ENCODE measurements at regions not wholly inside any gene's neighbourhood (a gene's known extent, or its start where the extent isn't known, plus 50 kb on each side); places are given as distances from the start of the nearest gene placed in this dataset.
"Not testable (repeated sequence)": the region's sequence is repeated elsewhere in the genome, so short reads cannot be mapped to it uniquely, and the experiment has no call there.

GRCh38 chr14:95774265-95775160, 60.6 kb upstream of the TCL1A start (continued):
- TF ChIP-seq NFE2L1 (CRISPR knock-in tag; IDR thresholded peaks at IDR 0.05) (peak; percentile 72; the same call in 1 of the 2 replicates), TP53 (CRISPR knock-in tag; IDR thresholded peaks at IDR 0.05) (0 out of 2 replicates have a peak, but pooled peaks have one; percentile 34), ZNF532 (CRISPR knock-in tag; IDR thresholded peaks at IDR 0.05; ENCODE audit: borderline replicate concordance) (peak; percentile 65; the same call in 1 of the 2 replicates), AR (CRISPR knock-in tag; IDR thresholded peaks at IDR 0.05) (no peak), ZNF121 (CRISPR knock-in tag; IDR thresholded peaks at IDR 0.05) (0 out of 2 replicates have a peak, but pooled peaks have one; percentile 12), CTCF (IDR thresholded peaks at IDR 0.05) (peak; percentile 97)

GRCh38 chr14:95770777-95771176, 56.9 kb upstream of the TCL1A start:
- ATAC-seq = no peak
- Mint-ChIP-seq H3K9me3 (no peaks in the 10 kb centered on the region), H3K4me3 (no peak overlapping the region), H3K27ac (no peak overlapping the region), H3K36me3 (no peaks in the 10 kb centered on the region), H3K4me1 (peaks cover 3% of the 10 kb centered on the region; the same call in 1 of the 2 replicates), H3K27me3 (ENCODE audit: low read depth) (peaks cover 39% of the 10 kb centered on the region)
- CTCF ChIA-PET = interaction anchor here (1.1 kb wide), 1 partner anchor 223 kb away, joined by 3 read pairs; no protein-coding TSS in a partner anchor
- POLR2A ChIA-PET = no interaction called here
- TF ChIP-seq ELF4 (CRISPR knock-in tag; IDR thresholded peaks at IDR 0.05; ENCODE audit: low read depth) (no peak), ZNF317 (CRISPR knock-in tag; IDR thresholded peaks at IDR 0.05; ENCODE audit: borderline replicate concordance, low read depth) (no peak)
- DNase-seq (ENCODE audit: low spot score) = no peak

DNA sequence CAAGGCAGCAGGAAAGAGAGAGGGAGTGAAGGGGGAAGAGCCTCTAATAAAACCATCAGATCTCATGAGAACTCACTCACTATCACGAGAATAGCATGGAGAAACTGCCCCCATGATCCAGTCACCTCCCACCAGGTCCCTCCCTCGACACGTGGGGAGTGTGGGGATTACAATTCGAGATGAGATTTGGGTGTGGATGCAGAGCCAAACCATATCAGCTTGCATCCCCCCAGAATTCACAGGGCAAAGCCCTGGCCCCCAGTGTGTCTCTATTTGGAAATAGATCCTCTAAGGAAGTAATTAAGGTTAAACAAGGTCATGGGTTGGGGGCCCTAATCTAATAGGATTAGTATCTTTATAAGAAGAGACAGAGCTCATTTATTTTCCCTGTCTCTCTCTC, 56.1 kb upstream of the TCL1A start:
- no peak overlapping the region for H3K27ac Mint-ChIP-seq
- CTCF ChIA-PET = no interaction called here
- TF ChIP-seq, protein P1, sequence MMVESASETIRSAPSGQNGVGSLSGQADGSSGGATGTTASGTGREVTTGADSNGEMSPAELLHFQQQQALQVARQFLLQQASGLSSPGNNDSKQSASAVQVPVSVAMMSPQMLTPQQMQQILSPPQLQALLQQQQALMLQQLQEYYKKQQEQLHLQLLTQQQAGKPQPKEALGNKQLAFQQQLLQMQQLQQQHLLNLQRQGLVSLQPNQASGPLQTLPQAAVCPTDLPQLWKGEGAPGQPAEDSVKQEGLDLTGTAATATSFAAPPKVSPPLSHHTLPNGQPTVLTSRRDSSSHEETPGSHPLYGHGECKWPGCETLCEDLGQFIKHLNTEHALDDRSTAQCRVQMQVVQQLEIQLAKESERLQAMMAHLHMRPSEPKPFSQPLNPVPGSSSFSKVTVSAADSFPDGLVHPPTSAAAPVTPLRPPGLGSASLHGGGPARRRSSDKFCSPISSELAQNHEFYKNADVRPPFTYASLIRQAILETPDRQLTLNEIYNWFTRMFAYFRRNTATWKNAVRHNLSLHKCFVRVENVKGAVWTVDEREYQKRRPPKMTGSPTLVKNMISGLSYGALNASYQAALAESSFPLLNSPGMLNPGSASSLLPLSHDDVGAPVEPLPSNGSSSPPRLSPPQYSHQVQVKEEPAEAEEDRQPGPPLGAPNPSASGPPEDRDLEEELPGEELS (CRISPR knock-in tag; IDR thresholded peaks at IDR 0.05) = no peak
- TF ChIP-seq E2F5 (CRISPR knock-in tag; IDR thresholded peaks at IDR 0.05) = no peak
- H3K4me3 Mint-ChIP-seq = no peak overlapping the region
- no peaks in the 10 kb centered on the region for H3K36me3 Mint-ChIP-seq
- ATAC-seq (no peak), DNase-seq (ENCODE audit: low spot score) (no peak)
- peaks cover 39% of the 10 kb centered on the region for H3K27me3 Mint-ChIP-seq (ENCODE audit: low read depth)
- H3K9me3 Mint-ChIP-seq = no peaks in the 10 kb centered on the region
- POLR2A ChIA-PET = no interaction called here
- peaks cover 3% of the 10 kb centered on the region; the same call in 1 of the 2 replicates for H3K4me1 Mint-ChIP-seq

GRCh38 chr14:95769431-95769830, 55.5 kb upstream of the TCL1A start:
- ATAC-seq; H3K4me1 Mint-ChIP-seq; DNase-seq (ENCODE audit: low spot score); H3K27ac Mint-ChIP-seq; POLR2A ChIA-PET; CTCF ChIA-PET; H3K36me3 Mint-ChIP-seq; H3K4me3 Mint-ChIP-seq; H3K9me3 Mint-ChIP-seq: not testable (repeated sequence)
- H3K27me3 Mint-ChIP-seq (ENCODE audit: low read depth) = peaks cover 34% of the 10 kb centered on the region

All from WTC11 (cell line).